ENCODE measurements at regions not wholly inside any gene's neighbourhood (a gene's known extent, or its start where the extent isn't known, plus 50 kb on each side); places are given as distances from the start of the nearest gene placed in this dataset.

DNA sequence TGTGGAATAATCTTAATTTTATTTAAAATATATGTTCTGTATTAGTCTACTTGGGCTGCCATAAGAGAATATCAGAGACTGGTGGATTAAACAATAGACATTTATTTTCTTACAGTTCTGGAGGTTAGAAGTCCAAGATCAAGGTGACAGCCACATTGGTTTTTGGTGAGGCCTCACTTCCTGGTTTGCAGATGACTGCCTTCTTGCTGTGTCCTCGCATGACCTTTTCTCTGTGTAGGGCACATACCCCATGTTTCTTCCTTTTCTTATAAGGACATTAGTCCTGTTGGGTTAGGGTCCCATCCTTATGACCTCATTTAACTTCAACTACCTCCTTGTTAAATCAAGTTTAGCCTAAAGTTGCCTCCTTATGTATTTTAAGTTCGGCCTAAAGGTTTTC is 202.7 kb upstream of the MPPED2 start:
- no peak overlapping the region for H3K4me3 ChIP-seq
- H3K27me3 ChIP-seq, result no peaks in the 10 kb centered on the region
- H3K27ac ChIP-seq, result no peak overlapping the region
- H3K4me1 Mint-ChIP-seq, result no peaks in the 10 kb centered on the region
- H4K20me1 ChIP-seq (ENCODE audit: low read depth), result no peaks in the 10 kb centered on the region
- no peak overlapping the region for H3K4me3 Mint-ChIP-seq
- no peak overlapping the region for H3K9ac ChIP-seq
- H3K79me2 ChIP-seq (ENCODE audit: low read depth), result no peaks in the 10 kb centered on the region
- no peaks in the 10 kb centered on the region for H3K36me3 Mint-ChIP-seq
- H2AFZ ChIP-seq (replicated peaks), result no peak overlapping the region
- H3F3A ChIP-seq (ENCODE audit: low read depth), result no peaks in the 10 kb centered on the region
- H3K4me2 ChIP-seq, result no peak overlapping the region
- DNase-seq (ENCODE audit: low spot score), result no peak
- H3K27ac Mint-ChIP-seq, result no peak overlapping the region
- peaks cover 2% of the 10 kb centered on the region for H3K27me3 Mint-ChIP-seq (ENCODE audit: insufficient read depth, low read depth)
- no peaks in the 10 kb centered on the region for H3K4me1 ChIP-seq
- H3K36me3 ChIP-seq, result no peaks in the 10 kb centered on the region
- no peaks in the 10 kb centered on the region for H3K9me3 ChIP-seq (ENCODE audit: low read depth)
- H3K9me3 Mint-ChIP-seq, result peaks cover 1% of the 10 kb centered on the region
- TF ChIP-seq EZH2phosphoT487 (IDR thresholded peaks at IDR 0.05) (no peak), EZH2 (IDR thresholded peaks at IDR 0.05) (no peak)
- TF ChIP-seq, protein P1, sequence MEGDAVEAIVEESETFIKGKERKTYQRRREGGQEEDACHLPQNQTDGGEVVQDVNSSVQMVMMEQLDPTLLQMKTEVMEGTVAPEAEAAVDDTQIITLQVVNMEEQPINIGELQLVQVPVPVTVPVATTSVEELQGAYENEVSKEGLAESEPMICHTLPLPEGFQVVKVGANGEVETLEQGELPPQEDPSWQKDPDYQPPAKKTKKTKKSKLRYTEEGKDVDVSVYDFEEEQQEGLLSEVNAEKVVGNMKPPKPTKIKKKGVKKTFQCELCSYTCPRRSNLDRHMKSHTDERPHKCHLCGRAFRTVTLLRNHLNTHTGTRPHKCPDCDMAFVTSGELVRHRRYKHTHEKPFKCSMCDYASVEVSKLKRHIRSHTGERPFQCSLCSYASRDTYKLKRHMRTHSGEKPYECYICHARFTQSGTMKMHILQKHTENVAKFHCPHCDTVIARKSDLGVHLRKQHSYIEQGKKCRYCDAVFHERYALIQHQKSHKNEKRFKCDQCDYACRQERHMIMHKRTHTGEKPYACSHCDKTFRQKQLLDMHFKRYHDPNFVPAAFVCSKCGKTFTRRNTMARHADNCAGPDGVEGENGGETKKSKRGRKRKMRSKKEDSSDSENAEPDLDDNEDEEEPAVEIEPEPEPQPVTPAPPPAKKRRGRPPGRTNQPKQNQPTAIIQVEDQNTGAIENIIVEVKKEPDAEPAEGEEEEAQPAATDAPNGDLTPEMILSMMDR (IDR thresholded peaks at IDR 0.05), result no peak

DNA sequence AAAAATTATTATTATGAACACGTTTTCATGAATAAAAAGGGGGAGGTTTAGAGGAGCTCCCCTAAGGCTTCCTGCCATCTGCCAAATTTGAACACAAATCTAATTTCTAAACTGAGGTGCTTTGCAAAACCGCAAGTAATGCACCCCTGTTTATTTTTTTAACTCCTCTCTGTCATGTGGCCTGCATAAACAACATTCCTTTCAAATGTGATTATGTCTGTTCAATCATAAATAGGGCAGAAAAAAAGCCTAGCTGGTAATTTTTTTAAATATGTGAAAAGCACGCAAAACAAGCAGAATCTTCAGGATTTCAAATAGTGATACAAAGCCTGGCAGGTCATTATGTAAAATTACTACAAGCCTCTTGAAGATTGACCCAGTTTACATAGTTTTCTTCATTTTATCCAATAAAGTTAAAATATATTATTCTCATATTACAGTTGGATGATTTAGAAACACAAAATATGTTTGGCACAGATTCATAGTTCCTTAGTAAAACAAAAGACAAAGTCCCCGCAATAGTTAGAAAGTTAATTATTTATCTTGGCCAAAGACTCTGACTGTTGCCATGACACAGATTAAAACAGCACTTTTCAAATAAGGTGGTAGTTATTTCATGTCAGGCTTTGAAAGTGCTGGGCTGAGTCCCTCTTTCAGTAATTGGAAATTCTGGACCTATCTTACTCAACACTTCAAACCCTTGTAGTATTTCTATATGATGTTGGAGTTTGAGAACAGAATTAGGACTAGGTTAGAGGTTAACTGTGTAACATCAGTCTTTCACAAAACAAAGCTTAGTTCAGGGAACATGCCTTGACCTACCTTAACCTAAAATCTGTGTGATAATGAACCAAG is 200.3 kb upstream of the MPPED2 start:
- H3K4me1 ChIP-seq, result no peaks in the 10 kb centered on the region

DNA sequence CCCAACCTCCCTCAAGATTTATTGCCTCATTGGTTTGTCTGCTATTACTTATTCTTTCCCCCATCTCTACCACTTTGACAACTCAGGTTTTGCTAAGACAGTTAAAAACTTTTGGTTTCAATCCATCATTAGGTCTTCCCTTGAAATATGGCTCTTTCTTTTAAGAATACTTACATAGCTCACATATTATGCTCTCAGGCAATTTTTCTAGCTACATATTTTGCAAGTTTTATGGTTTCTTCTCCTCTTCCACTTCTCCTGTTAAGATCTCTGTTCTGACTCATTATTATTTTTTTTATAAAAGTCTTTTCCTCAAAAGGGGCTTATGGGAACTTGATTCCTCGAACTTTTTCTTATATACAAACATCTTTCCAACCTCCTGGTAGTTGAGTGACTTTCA is 192.4 kb upstream of the MPPED2 start:
- no peak for TF ChIP-seq EZH2 (IDR thresholded peaks at IDR 0.05)
- TF ChIP-seq EZH2phosphoT487 (IDR thresholded peaks at IDR 0.05), result no peak
- TF ChIP-seq, protein P1 (IDR thresholded peaks at IDR 0.05), result no peak
- Histone ChIP-seq H3K79me2 (ENCODE audit: low read depth) (no peaks in the 10 kb centered on the region), H3K9me3 (ENCODE audit: low read depth) (no peaks in the 10 kb centered on the region), H3K9ac (no peak overlapping the region), H3K27ac (no peak overlapping the region), H2AFZ (replicated peaks) (no peak overlapping the region), H3F3A (ENCODE audit: low read depth) (no peaks in the 10 kb centered on the region), H3K36me3 (no peaks in the 10 kb centered on the region), H3K4me1 (peaks cover 19% of the 10 kb centered on the region), H4K20me1 (ENCODE audit: low read depth) (no peaks in the 10 kb centered on the region), H3K27me3 (no peaks in the 10 kb centered on the region), H3K4me2 (no peak overlapping the region), H3K4me3 (no peak overlapping the region)
- no peaks in the 10 kb centered on the region for H3K36me3 Mint-ChIP-seq
- H3K4me1 Mint-ChIP-seq, result peaks cover 21% of the 10 kb centered on the region
- DNase-seq (ENCODE audit: low spot score), result no peak
- H3K9me3 Mint-ChIP-seq, result no peaks in the 10 kb centered on the region
- H3K27me3 Mint-ChIP-seq (ENCODE audit: insufficient read depth, low read depth), result no peaks in the 10 kb centered on the region
- H3K4me3 Mint-ChIP-seq, result no peak overlapping the region
- H3K27ac Mint-ChIP-seq, result no peak overlapping the region

More for the DNA sequence above, 200.3 kb upstream of the MPPED2 start:
- no peaks in the 10 kb centered on the region for H3K27me3 Mint-ChIP-seq (ENCODE audit: insufficient read depth, low read depth)
- Histone ChIP-seq H3K4me2 (no peak overlapping the region), H3K27ac (no peak overlapping the region), H2AFZ (replicated peaks) (no peak overlapping the region), H3F3A (ENCODE audit: low read depth) (no peaks in the 10 kb centered on the region), H3K79me2 (ENCODE audit: low read depth) (no peaks in the 10 kb centered on the region), H3K36me3 (no peaks in the 10 kb centered on the region), H3K9me3 (ENCODE audit: low read depth) (no peaks in the 10 kb centered on the region), H4K20me1 (ENCODE audit: low read depth) (no peaks in the 10 kb centered on the region), H3K27me3 (no peaks in the 10 kb centered on the region), H3K4me3 (no peak overlapping the region), H3K9ac (no peak overlapping the region)
- no peak for TF ChIP-seq EZH2phosphoT487 (IDR thresholded peaks at IDR 0.05)
- no peak for TF ChIP-seq EZH2 (IDR thresholded peaks at IDR 0.05)
- TF ChIP-seq, protein P1 (IDR thresholded peaks at IDR 0.05), result no peak
- no peak overlapping the region for H3K27ac Mint-ChIP-seq
- no peak overlapping the region for H3K4me3 Mint-ChIP-seq
- H3K4me1 Mint-ChIP-seq, result no peaks in the 10 kb centered on the region
- DNase-seq (ENCODE audit: low spot score), result no peak
- H3K9me3 Mint-ChIP-seq, result peaks cover 1% of the 10 kb centered on the region
- no peaks in the 10 kb centered on the region for H3K36me3 Mint-ChIP-seq

Data from neural progenitor cell (in vitro differentiated cells).